ENCODE measurements at regions not wholly inside any gene's neighbourhood (a gene's known extent, or its start where the extent isn't known, plus 50 kb on each side); places are given as distances from the start of the nearest gene placed in this dataset.

DNA sequence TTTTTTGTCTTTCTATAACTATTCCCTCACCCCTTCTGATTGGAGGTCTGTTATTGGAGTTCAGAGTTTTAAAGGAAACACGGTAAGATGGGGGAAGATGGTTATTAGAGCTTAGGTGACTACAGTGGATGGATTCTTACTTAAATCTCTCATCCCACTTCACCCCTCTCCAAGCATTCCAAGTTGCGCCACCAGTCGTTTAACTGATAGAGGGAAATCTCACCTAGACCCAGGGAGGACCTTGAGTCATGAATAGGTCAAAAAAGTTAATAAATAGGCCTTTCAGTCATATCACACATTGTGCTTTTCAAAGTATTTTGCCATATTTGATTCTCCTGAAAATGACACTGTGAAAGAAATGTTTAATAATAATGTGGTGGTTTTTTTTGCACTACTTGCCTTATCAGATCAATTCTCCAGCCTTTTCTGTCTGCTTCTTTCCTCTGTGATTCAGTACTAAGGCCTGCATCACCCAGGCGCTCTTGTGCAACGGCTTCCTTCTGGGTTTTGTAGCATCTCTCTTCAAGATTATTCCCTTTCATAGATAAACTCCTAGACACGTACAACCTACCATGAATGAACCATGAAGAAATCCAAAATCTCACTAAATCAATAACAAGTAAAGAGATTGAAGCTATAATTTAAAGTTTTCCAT, 100.4 kb upstream of the TGFBR2 start:
- no peak for DNase-seq
- no peak overlapping the region for H3K4me3 ChIP-seq (ENCODE audit: control insufficient read depth in 1 of 7, extremely low read depth in 1 of 7, insufficient read depth in 4 of 7, low read depth in 2 of 7, low read length in 6 of 7)
- H3K4me1 ChIP-seq (ENCODE audit: control extremely low read depth in 1 of 4, control insufficient read depth in 4 of 4, insufficient read depth in 4 of 4, low read length in 3 of 4): no peaks in the 10 kb centered on the region
- H3K27me3 ChIP-seq (replicated peaks in 2 of 5; ENCODE audit: control insufficient read depth in 4 of 5, insufficient read depth in 5 of 5, low read length in 4 of 5): no peaks in the 10 kb centered on the region
- H3K36me3 ChIP-seq (ENCODE audit: control insufficient read depth in 4 of 4, insufficient read depth in 4 of 4, low read length in 3 of 4): no peaks in the 10 kb centered on the region
- H3K27ac ChIP-seq (ENCODE audit: insufficient read depth in 1 of 2, low read depth in 1 of 2, low read length in 2 of 2, poor library complexity in 1 of 2, severe bottlenecking in 2 of 2): no peak overlapping the region
- no peaks in the 10 kb centered on the region for H3K9me3 ChIP-seq (ENCODE audit: control extremely low read depth in 1 of 5, control insufficient read depth in 4 of 5, insufficient read depth in 2 of 5, low read depth in 1 of 5, low read length in 4 of 5)
- POLR2A ChIA-PET: no interaction called here
- CTCF ChIA-PET: no interaction called here
- 100% methylated on average over 2 of the region's 6 CpGs for WGBS (ENCODE audit: insufficient coverage)

DNA sequence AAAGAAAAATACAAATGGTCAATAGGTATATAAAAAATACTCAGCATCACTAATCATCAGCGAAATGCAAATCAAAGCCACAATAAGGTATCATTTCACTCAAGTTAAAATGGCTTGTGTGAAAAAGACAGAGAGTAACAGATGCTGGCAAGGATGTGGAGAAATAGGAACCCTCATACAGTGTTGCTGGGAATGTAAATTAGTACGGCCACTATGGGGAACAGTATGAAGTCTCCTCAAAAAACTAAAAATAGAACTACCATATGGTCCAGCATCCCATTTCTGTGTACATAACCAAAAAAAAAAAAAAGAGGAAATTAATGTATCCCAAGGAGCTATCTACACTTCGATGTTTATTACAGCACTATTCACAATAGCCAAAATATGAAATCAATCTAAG, 98.1 kb upstream of the TGFBR2 start:
- Histone ChIP-seq H3K4me3 (ENCODE audit: control insufficient read depth in 1 of 7, extremely low read depth in 1 of 7, insufficient read depth in 4 of 7, low read depth in 2 of 7, low read length in 6 of 7) (no peak overlapping the region), H3K9me3 (ENCODE audit: control extremely low read depth in 1 of 5, control insufficient read depth in 4 of 5, insufficient read depth in 2 of 5, low read depth in 1 of 5, low read length in 4 of 5) (no peaks in the 10 kb centered on the region), H3K4me1 (ENCODE audit: control extremely low read depth in 1 of 4, control insufficient read depth in 4 of 4, insufficient read depth in 4 of 4, low read length in 3 of 4) (no peaks in the 10 kb centered on the region), H3K36me3 (ENCODE audit: control insufficient read depth in 4 of 4, insufficient read depth in 4 of 4, low read length in 3 of 4) (no peaks in the 10 kb centered on the region), H3K27ac (ENCODE audit: insufficient read depth in 1 of 2, low read depth in 1 of 2, low read length in 2 of 2, poor library complexity in 1 of 2, severe bottlenecking in 2 of 2) (no peak overlapping the region), H3K27me3 (replicated peaks in 2 of 5; ENCODE audit: control insufficient read depth in 4 of 5, insufficient read depth in 5 of 5, low read length in 4 of 5) (no peaks in the 10 kb centered on the region)
- WGBS (ENCODE audit: insufficient coverage): no CpG with 5 or more reads among the region's 3 CpGs
- CTCF ChIA-PET: interaction anchor here (0.7 to 0.8 kb wide), 2 partner anchors 17 to 64 kb away, joined by 3 read pairs; no protein-coding TSS in a partner anchor
- POLR2A ChIA-PET: no interaction called here
- DNase-seq: no peak

DNA sequence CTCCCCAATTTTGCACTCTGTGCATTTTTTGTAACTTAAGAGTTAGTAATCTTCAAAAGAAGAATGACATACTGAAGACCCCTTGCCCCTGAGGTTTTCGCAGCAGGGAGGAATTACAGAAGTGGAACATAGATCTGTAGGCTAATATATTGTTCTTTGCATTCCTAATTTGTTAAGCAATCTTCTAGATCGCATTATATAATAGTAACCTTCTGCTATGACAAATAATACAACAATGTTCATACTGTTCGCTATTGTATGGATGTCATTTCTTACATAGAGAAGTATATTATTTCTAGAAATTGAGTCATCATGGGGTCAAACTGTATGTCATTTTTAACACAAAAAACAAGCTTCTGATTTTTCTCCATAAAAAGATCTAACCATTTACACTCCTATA, 95.8 kb upstream of the TGFBR2 start:
- Histone ChIP-seq H3K4me1 (ENCODE audit: control extremely low read depth in 1 of 4, control insufficient read depth in 4 of 4, insufficient read depth in 4 of 4, low read length in 3 of 4) (no peaks in the 10 kb centered on the region), H3K36me3 (ENCODE audit: control insufficient read depth in 4 of 4, insufficient read depth in 4 of 4, low read length in 3 of 4) (no peaks in the 10 kb centered on the region), H3K9me3 (ENCODE audit: control extremely low read depth in 1 of 5, control insufficient read depth in 4 of 5, insufficient read depth in 2 of 5, low read depth in 1 of 5, low read length in 4 of 5) (no peaks in the 10 kb centered on the region), H3K27me3 (replicated peaks in 2 of 5; ENCODE audit: control insufficient read depth in 4 of 5, insufficient read depth in 5 of 5, low read length in 4 of 5) (no peaks in the 10 kb centered on the region), H3K4me3 (ENCODE audit: control insufficient read depth in 1 of 7, extremely low read depth in 1 of 7, insufficient read depth in 4 of 7, low read depth in 2 of 7, low read length in 6 of 7) (no peak overlapping the region), H3K27ac (ENCODE audit: insufficient read depth in 1 of 2, low read depth in 1 of 2, low read length in 2 of 2, poor library complexity in 1 of 2, severe bottlenecking in 2 of 2) (no peak overlapping the region)
- ChIA-PET CTCF (no interaction called here), POLR2A (no interaction called here)
- WGBS (ENCODE audit: insufficient coverage): no CpG with 5 or more reads among the region's 3 CpGs
- no peak for DNase-seq

DNA sequence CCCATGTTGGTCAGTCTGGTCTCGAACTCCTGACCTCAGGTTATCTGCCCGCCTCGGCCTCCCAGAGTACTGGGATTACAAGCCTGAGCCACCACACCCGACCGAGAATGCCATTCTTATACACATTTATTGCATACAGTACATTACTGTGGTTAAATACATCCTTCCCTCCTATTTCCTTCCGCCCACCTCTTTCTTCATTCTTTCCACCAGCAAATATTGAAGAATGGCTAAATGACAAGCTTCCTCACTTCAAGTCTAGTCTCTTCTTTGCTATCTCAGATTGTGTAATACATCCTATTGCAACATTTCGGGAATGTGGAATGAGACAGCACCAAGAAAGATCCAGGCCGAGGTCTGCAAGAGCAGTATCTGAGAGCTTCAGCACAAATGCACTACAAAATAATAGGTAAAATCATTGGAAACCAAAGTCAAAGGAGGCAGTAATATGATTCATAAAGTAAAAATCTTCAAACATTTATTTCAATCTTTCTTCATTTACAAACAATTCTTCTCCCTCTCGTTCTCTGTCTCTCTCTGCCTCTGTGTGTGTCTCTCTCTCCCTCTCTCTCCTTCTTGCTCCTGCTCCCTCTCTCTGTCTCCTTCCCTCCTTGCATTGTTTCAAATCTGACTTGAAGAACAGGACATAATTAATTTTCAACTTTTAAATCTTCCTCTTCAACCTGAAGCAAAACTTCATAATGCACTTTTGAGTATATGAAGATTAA, 94.7 kb upstream of the TGFBR2 start:
- no peak overlapping the region for H3K27ac ChIP-seq (ENCODE audit: insufficient read depth in 1 of 2, low read depth in 1 of 2, low read length in 2 of 2, poor library complexity in 1 of 2, severe bottlenecking in 2 of 2)
- no peaks in the 10 kb centered on the region for H3K27me3 ChIP-seq (replicated peaks in 2 of 5; ENCODE audit: control insufficient read depth in 4 of 5, insufficient read depth in 5 of 5, low read length in 4 of 5)
- CTCF ChIA-PET: no interaction called here
- H3K36me3 ChIP-seq (ENCODE audit: control insufficient read depth in 4 of 4, insufficient read depth in 4 of 4, low read length in 3 of 4): no peaks in the 10 kb centered on the region
- H3K9me3 ChIP-seq (ENCODE audit: control extremely low read depth in 1 of 5, control insufficient read depth in 4 of 5, insufficient read depth in 2 of 5, low read depth in 1 of 5, low read length in 4 of 5): no peaks in the 10 kb centered on the region
- WGBS (ENCODE audit: insufficient coverage): 95% methylated on average over 8 of the region's 9 CpGs
- no peak for DNase-seq
- POLR2A ChIA-PET: no interaction called here
- no peaks in the 10 kb centered on the region for H3K4me1 ChIP-seq (ENCODE audit: control extremely low read depth in 1 of 4, control insufficient read depth in 4 of 4, insufficient read depth in 4 of 4, low read length in 3 of 4)
- no peak overlapping the region for H3K4me3 ChIP-seq (ENCODE audit: control insufficient read depth in 1 of 7, extremely low read depth in 1 of 7, insufficient read depth in 4 of 7, low read depth in 2 of 7, low read length in 6 of 7)

DNA sequence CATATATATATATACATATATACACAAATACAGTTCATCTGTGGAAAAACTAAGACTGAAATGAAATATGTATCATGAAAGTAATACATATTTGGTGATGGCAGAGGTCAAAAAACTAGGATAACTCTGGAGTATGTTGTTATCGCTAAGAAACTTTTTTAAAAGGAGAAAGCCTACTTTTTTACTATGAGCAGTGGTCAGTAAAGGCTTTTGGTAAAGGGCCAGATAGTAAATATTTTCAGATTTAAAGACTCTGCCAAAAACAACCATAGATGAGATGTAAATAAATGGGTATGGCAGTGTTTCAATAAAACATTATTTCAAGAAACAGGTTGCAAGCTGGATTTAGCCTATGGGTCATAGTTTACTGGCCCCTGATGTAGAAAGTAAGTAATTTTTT, 93.8 kb upstream of the TGFBR2 start:
- ChIA-PET POLR2A (no interaction called here), CTCF (no interaction called here)
- no peaks in the 10 kb centered on the region for H3K36me3 ChIP-seq (ENCODE audit: control insufficient read depth in 4 of 4, insufficient read depth in 4 of 4, low read length in 3 of 4)
- no peak for DNase-seq
- H3K9me3 ChIP-seq (ENCODE audit: control extremely low read depth in 1 of 5, control insufficient read depth in 4 of 5, insufficient read depth in 2 of 5, low read depth in 1 of 5, low read length in 4 of 5): no peaks in the 10 kb centered on the region
- H3K4me3 ChIP-seq (ENCODE audit: control insufficient read depth in 1 of 7, extremely low read depth in 1 of 7, insufficient read depth in 4 of 7, low read depth in 2 of 7, low read length in 6 of 7): no peak overlapping the region
- WGBS (ENCODE audit: insufficient coverage): no CpG with 5 or more reads among the region's 1 CpG
- no peak overlapping the region for H3K27ac ChIP-seq (ENCODE audit: insufficient read depth in 1 of 2, low read depth in 1 of 2, low read length in 2 of 2, poor library complexity in 1 of 2, severe bottlenecking in 2 of 2)
- H3K27me3 ChIP-seq (replicated peaks in 2 of 5; ENCODE audit: control insufficient read depth in 4 of 5, insufficient read depth in 5 of 5, low read length in 4 of 5): no peaks in the 10 kb centered on the region
- H3K4me1 ChIP-seq (ENCODE audit: control extremely low read depth in 1 of 4, control insufficient read depth in 4 of 4, insufficient read depth in 4 of 4, low read length in 3 of 4): no peaks in the 10 kb centered on the region

DNA sequence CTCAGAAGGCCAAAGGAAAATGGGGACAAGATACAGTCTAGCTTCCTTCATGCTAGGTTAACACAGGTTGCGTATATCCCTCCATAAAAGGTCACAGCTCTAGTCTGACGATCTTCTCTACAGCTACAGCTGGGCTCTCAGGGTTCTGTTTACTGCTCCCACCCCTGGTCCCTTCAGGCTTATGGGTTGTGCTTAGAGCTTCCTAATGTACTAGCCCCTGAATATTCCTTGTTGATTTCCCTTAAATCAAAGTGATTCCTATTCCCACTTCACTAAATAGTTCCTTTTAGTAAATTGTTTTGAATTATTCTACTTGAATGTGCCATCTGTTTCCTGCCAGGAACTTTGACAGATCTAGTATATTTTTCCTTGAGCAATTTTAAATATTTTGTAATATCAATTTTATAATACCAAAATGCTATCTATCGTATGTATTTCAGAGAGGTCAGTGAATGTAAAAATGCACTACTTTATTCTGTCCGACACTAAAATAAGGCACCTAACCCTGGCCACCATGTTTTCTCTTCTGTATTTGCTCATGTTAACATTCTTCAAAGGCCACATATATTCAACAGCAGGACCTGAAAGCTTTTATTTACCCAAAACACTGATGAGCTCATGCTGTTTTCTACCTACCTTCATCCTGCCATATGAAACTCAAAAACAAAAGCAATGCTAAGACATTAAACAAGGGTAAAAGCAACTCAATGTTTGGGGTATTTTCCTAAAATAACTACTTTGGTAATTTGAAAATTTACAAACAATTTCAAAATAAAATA, 92.8 kb upstream of the TGFBR2 start:
- ChIA-PET POLR2A (no interaction called here), CTCF (interaction anchor here (0.6 kb wide), 1 partner anchor 13 kb away, joined by 3 read pairs; no protein-coding TSS in a partner anchor)
- no peak for DNase-seq
- Histone ChIP-seq H3K27ac (ENCODE audit: insufficient read depth in 1 of 2, low read depth in 1 of 2, low read length in 2 of 2, poor library complexity in 1 of 2, severe bottlenecking in 2 of 2) (no peak overlapping the region), H3K36me3 (ENCODE audit: control insufficient read depth in 4 of 4, insufficient read depth in 4 of 4, low read length in 3 of 4) (no peaks in the 10 kb centered on the region), H3K27me3 (replicated peaks in 2 of 5; ENCODE audit: control insufficient read depth in 4 of 5, insufficient read depth in 5 of 5, low read length in 4 of 5) (no peaks in the 10 kb centered on the region), H3K9me3 (ENCODE audit: control extremely low read depth in 1 of 5, control insufficient read depth in 4 of 5, insufficient read depth in 2 of 5, low read depth in 1 of 5, low read length in 4 of 5) (no peaks in the 10 kb centered on the region), H3K4me3 (ENCODE audit: control insufficient read depth in 1 of 7, extremely low read depth in 1 of 7, insufficient read depth in 4 of 7, low read depth in 2 of 7, low read length in 6 of 7) (no peak overlapping the region), H3K4me1 (ENCODE audit: control extremely low read depth in 1 of 4, control insufficient read depth in 4 of 4, insufficient read depth in 4 of 4, low read length in 3 of 4) (peaks cover 0 to 7% (median 0%) of the 10 kb centered on the region in 4 experiments)
- 100% methylated on average over 3 of the region's 4 CpGs for WGBS (ENCODE audit: insufficient coverage)

DNA sequence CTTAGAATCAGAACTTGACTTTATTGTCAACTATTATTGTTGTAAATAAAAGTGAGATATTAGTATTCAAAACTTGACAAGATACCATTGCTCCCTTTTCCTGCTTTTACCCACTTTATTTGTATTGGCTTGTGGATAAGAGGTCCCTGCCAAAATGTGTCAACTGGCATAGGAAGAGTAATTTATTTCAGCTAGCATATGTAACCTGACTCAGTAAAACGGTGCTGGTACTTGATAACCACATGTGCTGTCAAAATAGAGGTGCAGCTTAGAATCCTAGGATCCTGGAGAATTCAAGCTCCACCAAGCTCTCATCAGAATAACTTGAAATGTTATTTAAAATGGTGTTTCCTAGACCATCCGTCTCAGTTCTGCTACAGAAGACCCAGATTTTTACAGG, 90.2 kb upstream of the TGFBR2 start:
- Histone ChIP-seq H3K27me3 (replicated peaks in 2 of 5; ENCODE audit: control insufficient read depth in 4 of 5, insufficient read depth in 5 of 5, low read length in 4 of 5) (no peaks in the 10 kb centered on the region), H3K36me3 (ENCODE audit: control insufficient read depth in 4 of 4, insufficient read depth in 4 of 4, low read length in 3 of 4) (no peaks in the 10 kb centered on the region), H3K9me3 (ENCODE audit: control extremely low read depth in 1 of 5, control insufficient read depth in 4 of 5, insufficient read depth in 2 of 5, low read depth in 1 of 5, low read length in 4 of 5) (no peaks in the 10 kb centered on the region), H3K4me1 (ENCODE audit: control extremely low read depth in 1 of 4, control insufficient read depth in 4 of 4, insufficient read depth in 4 of 4, low read length in 3 of 4) (peaks cover 0 to 12% (median 0%) of the 10 kb centered on the region in 4 experiments), H3K27ac (ENCODE audit: insufficient read depth in 1 of 2, low read depth in 1 of 2, low read length in 2 of 2, poor library complexity in 1 of 2, severe bottlenecking in 2 of 2) (no peak overlapping the region), H3K4me3 (ENCODE audit: control insufficient read depth in 1 of 7, extremely low read depth in 1 of 7, insufficient read depth in 4 of 7, low read depth in 2 of 7, low read length in 6 of 7) (no peak overlapping the region)
- CTCF ChIA-PET: no interaction called here
- 0% methylated on average over 1 of the region's 2 CpGs for WGBS (ENCODE audit: insufficient coverage)
- POLR2A ChIA-PET: no interaction called here
- DNase-seq: no peak

All from common myeloid progenitor, CD34-positive (primary cell).